GM19035 (cell line): ENCODE measurements at regions not wholly inside any gene's neighbourhood (a gene's known extent, or its start where the extent isn't known, plus 50 kb on each side); places are given as distances from the start of the nearest gene placed in this dataset.

Experiments used
- ATAC-seq: cut with Tn5 transposase; IDR thresholded peaks from one replicate; pipeline ENCODE4 v1.9.1; 2021; ENCODE audit not compliant: unreplicated experiment

- ATAC-seq: no peak
Measured at GRCh38 chr2:133666621-133667020, 98.4 kb upstream of the NCKAP5 start.

GRCh38 chr2:133667085-133667484 lies 98.8 kb upstream of the NCKAP5 start:
- ATAC-seq: no peak

DNA sequence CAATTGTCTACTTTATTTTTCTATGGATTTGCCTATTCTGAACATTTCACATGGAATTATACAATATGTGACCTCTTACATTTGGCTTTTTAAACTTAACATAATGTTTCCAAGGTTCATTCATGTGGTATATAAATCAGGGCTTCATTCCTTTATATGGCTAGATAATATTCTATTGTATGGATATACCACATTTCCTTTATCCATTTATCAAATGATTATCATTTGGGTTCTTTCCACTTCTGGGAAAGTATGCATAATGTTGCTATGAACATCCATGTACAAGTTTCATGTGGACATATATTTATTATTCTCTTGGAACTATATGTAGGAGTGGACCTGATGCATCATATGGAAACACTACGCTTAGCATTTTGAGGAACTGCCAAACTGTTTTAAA lies 99.7 kb upstream of the NCKAP5 start:
- ATAC-seq: no peak

GRCh38 chr2:133668547-133668946 lies 100.3 kb upstream of the NCKAP5 start:
- no peak for ATAC-seq

DNA sequence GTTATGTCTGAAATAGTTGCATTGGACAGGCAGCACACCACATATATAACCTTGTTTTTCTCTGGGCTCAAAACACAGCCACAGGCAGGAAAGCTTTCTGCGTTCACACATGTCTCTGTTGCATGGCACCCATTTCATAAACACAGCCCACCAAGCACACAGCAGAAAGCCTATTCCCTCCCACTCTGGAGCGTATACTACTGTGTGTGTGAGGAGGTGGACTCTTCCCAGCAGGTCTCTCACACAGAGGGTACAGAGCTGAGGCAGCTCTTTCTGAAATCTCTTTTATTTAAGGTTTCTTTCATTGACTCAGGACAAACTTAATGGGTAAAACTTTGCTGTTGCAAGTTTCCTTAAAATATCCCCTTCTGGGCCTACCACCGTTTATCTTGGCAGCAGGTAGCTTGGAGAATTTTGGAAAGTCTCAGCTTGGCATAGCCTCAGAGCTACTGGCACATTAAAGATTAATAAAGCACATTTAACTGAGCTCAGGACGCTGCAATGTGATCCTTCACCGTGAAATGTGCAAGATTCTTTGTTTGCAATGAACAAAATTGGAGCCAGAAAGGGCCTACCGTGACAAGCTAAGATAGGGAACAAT lies 105.1 kb upstream of the NCKAP5 start:
- ATAC-seq: no peak

- no peak for ATAC-seq
Measured at GRCh38 chr2:133674066-133674432, 105.8 kb upstream of the NCKAP5 start.

DNA sequence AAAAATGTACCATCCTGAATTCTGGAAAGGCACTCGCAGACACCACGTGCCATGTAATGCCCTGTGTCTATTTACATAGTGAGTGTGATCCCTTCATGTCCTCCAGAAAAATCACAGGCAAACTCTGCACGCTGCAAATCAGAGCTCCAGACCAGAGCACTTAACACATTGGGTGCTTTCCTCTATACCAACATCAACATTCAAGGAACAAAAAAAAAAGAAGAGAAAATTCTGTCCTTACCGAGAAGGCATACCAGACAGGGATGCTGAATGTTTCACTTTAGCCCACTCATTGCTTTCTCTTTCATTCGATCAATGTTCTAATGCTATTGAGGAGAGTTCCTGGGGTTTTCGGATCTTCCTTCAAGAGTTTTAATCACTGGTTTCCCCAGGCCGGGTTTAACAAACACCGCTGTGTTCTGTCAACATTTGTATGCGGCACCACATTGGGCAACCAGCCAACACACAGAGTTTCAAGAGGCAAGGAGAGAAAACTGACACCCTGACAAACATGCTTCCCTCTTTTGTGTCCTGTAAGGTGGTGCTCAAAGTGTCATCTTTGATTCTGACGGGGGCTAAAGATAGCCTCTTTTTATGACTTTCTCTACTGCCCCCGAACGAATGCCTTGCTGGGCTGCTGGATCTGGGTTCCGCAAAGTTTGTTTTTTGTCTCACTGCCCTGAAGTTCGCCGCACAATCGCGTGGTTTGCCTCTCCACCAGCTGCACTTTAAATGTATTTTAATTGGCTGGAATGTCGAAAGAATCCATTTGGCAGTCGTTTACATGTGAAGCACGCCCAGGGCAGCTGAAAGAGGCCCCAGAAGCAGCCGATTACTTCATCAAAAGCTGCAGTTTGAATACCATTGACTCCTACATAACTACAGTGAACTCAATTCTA lies 106.4 kb upstream of the NCKAP5 start:
- no peak for ATAC-seq

DNA sequence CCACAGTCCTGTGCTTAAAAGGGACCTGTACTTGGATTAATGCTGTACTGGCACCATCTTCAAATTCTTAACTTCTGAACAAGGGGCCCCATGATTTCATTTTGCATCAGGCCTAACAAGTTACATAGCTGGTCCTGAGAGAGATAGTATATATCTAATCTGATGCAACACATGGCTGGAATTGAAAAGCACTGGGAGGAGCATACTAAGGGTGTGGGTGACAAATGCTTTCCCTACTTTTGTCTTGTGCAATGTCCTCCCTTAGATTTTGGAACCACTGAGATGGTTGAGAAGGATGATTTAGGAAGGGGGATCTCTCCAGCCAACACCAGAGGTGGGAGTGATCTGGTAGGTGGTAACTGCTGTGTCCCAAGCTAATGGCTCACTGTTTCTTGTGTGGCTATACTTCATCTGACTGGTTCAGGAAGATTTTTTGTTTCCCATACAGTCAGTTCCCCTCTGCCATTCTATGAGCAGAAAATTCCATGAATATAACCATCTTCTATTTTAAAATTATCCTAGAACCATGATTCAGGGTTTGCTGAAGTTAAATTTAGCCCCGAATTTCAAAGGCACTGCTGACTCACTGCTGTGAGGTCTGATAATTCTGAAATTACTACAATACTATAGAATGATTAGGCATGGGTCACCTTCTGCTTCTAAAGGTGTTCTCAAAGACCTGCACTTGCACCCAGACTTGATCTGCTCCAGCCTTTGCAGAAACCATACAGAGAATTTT lies 108.3 kb upstream of the NCKAP5 start:
- ATAC-seq: no peak

DNA sequence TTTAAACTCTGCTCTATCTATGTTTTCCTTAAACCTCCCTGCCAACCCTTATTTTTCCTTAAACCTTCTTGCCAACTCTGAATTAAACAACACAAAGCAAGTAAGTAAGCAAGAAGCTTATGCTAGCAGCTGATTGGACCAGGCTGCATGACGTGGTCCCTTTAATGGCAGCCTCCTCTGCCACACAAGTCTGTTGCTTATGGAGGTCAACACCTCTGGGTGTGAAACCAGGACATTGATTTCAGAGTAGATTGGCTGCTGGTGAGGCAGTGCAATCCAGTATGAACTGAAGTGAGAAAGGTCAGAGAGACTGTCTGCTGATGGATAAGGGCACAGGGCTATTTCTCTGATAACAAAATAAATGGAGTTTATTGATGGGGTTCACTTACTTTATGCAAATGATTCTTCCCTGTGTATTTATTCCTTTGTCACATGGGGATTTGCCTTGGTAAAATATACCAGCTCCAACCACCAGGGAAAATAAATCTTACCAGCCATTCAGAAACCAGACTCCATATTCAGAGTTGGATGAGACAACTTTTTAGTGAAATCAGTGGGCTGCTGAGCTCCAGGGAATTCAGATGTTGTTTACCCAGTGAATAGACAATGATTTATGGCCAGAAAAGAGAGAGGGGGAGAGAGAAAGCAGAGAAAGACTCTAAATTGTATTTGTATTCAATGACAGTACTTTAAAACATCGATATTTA lies 112.2 kb upstream of the NCKAP5 start:
- ATAC-seq: no peak

DNA sequence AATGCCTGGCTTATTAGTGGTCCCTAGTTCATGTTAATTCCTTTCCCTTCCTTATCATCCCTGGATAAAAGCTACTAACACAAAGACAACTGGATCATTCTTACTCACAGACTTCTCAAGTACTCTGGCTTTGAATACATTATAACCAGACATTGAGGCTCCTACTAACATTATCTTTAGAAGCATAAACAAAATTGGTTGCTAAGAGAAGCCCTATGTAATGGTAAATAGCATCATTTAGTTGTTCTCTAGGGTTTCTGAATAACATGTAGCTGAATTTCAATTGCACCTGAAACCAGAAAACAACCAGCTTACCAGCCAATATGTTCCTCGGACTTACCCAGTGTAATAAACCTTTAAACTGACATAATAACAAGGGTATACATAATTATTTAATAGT lies 114.1 kb upstream of the NCKAP5 start:
- no peak for ATAC-seq

GRCh38 chr2:133682906-133683305 lies 114.6 kb upstream of the NCKAP5 start:
- ATAC-seq: no peak

- no peak for ATAC-seq
Measured at GRCh38 chr2:133685636-133686215, 117.5 kb upstream of the NCKAP5 start.

DNA sequence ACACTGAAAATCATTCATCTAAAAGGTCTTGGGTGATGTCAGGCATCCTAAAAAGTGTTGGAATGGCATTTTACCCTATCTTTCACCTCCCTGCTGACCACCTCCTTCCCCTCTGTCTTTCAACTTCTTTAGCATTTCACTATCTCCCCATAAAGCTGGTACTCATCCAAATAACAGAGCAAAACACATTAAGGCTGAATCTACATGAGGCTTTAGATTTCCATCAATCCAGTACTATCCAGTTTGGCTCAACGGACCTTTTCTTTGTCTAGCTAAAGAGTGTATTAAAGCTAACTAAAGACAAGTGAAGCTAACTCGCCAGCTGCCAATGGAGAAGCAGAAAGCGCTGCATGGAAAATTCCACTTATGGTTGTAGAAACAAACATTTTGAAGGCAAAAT lies 122.5 kb upstream of the NCKAP5 start:
- ATAC-seq: no peak

DNA sequence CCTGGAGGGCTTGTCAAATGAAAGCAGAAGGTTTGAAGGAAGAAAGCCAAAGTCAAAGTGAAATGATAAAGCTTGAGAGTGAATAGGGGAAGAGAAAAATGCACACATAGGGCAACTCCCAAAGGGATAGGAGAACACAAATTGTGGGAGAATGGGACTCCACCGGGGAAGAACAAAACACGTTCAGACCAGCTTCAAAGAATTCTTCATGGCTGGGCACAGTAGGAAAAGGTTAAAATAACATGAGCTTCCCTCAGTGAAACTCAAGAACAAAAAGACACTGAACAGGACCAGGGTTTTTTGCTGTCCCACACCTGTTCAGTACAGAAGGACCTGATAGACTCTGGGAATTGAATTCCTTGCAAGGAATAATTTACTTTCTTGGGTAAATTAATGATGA lies 123.1 kb upstream of the NCKAP5 start:
- no peak for ATAC-seq

GRCh38 chr2:133705287-133705686 lies 137.0 kb upstream of the NCKAP5 start:
- no peak for ATAC-seq

GRCh38 chr2:133710613-133711012 lies 142.3 kb upstream of the NCKAP5 start:
- ATAC-seq: no peak

GRCh38 chr2:133711201-133711600 lies 142.9 kb upstream of the NCKAP5 start:
- no peak for ATAC-seq

DNA sequence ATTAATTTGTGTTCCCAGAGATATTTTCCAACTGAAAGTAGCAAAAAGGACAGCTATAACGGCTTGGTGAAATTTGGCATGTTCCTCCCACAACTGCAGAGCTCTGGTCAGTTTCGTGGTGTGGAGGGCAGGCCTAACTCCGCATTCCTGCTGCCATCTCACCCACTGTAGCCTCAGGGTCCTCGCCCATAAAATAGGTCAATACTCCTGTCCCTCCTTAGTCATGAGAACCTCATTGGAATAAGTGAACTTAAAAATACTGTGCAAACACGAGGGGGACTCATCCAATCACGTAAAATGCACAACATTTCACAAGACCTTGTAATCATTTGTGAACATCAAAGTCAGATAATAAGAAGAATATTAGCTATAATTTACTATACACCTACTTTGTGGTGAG lies 143.5 kb upstream of the NCKAP5 start:
- no peak for ATAC-seq

GRCh38 chr2:133712369-133712768 lies 144.1 kb upstream of the NCKAP5 start:
- no peak for ATAC-seq

- no peak for ATAC-seq
Measured at GRCh38 chr2:133713049-133713580, 144.9 kb upstream of the NCKAP5 start.

DNA sequence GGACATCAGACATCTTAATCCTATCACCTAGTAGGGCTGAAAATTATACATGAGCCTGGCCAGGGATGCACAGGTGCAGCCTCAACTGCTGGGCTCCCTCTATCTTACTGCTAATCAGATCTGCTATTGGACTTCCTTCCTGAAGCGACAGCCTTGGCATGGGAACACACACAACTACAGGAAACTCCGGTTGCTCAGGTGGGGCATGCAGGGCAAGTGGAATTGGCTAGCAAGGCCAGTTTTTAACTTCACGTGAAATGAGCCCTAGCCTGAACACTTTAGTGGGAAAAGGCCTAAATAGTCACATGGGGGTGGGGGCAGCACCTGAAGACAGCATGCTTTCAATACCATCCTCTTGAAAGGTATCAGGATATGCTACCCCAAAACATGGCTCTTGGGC lies 147.9 kb upstream of the NCKAP5 start:
- no peak for ATAC-seq
